Urothelium cell line (cell line): ENCODE measurements at regions not wholly inside any gene's neighbourhood (a gene's known extent, or its start where the extent isn't known, plus 50 kb on each side); places are given as distances from the start of the nearest gene placed in this dataset.

ENCODE experiments used
- DNase-seq: peaks from one replicate; pipeline ENCODE4 v3.0.0; 2011; ENCODE audit warnings: low spot score, mixed read lengths
- FAIRE-seq: peaks from 2 replicates; lab custom pipeline; 2011; peaks lifted over from hg19 to GRCh38; lab: Jason Lieb, UNC

GRCh38 chr2:123258877-123259539, 766.1 kb upstream of the CNTNAP5 start:
- FAIRE-seq (no peak), DNase-seq (no peak)

GRCh38 chr2:123262856-123263255, 762.2 kb upstream of the CNTNAP5 start:
- no peak for DNase-seq
- no peak for FAIRE-seq

GRCh38 chr2:123283431-123283830, 741.7 kb upstream of the CNTNAP5 start:
- DNase-seq = no peak
- no peak for FAIRE-seq

- DNase-seq = no peak
Observed at GRCh38 chr2:123303731-123304130, 721.4 kb upstream of the CNTNAP5 start.

More at GRCh38 chr2:123303731-123304130, 721.4 kb upstream of the CNTNAP5 start:
- FAIRE-seq = no peak
